NB4 (cell line): ENCODE measurements at regions not wholly inside any gene's neighbourhood (a gene's known extent, or its start where the extent isn't known, plus 50 kb on each side); places are given as distances from the start of the nearest gene placed in this dataset.

Source experiments
- DNase-seq: peaks from one replicate; pipeline ENCODE4 v3.0.0; 2010; ENCODE audit warnings: low read depth
- H3K4me3 ChIP-seq: one replicate; pipeline ENCODE4 v1.5.1; 2011; ENCODE audit warnings: mild to moderate bottlenecking, low read depth, low read length, moderate library complexity
- CTCF ChIP-seq: IDR thresholded peaks from one replicate; pipeline ENCODE4 v1.5.1; 2012; ENCODE audit warnings: low read depth, low read length
- MAX ChIP-seq: IDR thresholded peaks from 2 replicates; pipeline ENCODE4 v1.6.1; 2011; ENCODE audit warnings: low read depth, low read length
- MYC ChIP-seq: IDR thresholded peaks from 2 replicates; pipeline ENCODE4 v1.6.1; 2011; ENCODE audit warnings: low read depth, low read length
- POLR2A ChIP-seq: IDR thresholded peaks from 2 replicates; pipeline ENCODE4 v1.6.1; 2011; ENCODE audit warnings: mild to moderate bottlenecking; ENCODE audit not compliant: insufficient read length; ENCODE audit errors: extremely low read depth

GRCh38 chr15:96462768-96463750 is 132.6 kb downstream of the NR2F2 start:
- no peak for DNase-seq
- TF ChIP-seq MAX, result no peak
- no peak for TF ChIP-seq MYC
- TF ChIP-seq POLR2A, result no peak
- no peak for TF ChIP-seq CTCF
- H3K4me3 ChIP-seq, result no peak overlapping the region

DNA sequence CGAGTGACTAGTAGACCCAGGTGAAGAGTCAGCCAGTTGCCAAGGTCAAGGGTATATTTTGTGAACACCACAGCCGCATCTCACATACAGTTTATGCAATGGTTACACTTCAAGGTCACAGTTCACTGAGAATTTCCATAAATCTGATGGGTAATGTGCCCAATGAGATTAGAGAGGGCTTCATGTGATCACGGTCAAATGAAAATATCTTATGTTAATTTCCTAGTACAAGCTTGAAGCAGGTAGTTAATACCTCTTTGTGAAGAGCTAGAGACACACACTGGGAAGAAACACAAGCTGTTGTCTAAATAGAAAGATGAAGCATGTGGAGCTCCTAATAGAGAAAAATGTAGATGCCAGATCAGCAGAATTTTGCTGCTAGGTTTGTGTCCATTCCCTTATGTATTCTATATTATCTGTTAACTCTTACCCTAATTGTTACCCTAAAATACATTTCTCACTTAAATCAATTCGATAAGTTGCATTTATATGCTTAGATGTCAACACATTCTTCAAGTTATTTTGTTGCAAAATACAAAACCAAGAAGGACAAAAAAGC is 136.0 kb downstream of the NR2F2 start:
- TF ChIP-seq MAX (no peak), MYC (no peak), POLR2A (no peak), CTCF (no peak)
- H3K4me3 ChIP-seq, result no peak overlapping the region
- DNase-seq, result no peak

- no peak for DNase-seq
- TF ChIP-seq MAX (no peak), CTCF (no peak), MYC (no peak), POLR2A (no peak)
- no peak overlapping the region for H3K4me3 ChIP-seq
Measured at GRCh38 chr15:96468036-96468435, 137.5 kb downstream of the NR2F2 start.

- H3K4me3 ChIP-seq, result no peak overlapping the region
- no peak for TF ChIP-seq POLR2A
- no peak for TF ChIP-seq MAX
- TF ChIP-seq MYC, result no peak
- TF ChIP-seq CTCF, result no peak
- DNase-seq, result no peak
Measured at GRCh38 chr15:96470681-96471310, 140.3 kb downstream of the NR2F2 start.

- TF ChIP-seq MAX, result no peak
- TF ChIP-seq MYC, result no peak
- TF ChIP-seq CTCF, result no peak
- TF ChIP-seq POLR2A, result no peak
- H3K4me3 ChIP-seq, result no peak overlapping the region
- no peak for DNase-seq
Measured at GRCh38 chr15:96472681-96473080, 142.2 kb downstream of the NR2F2 start.
